ENCODE measurements at regions not wholly inside any gene's neighbourhood (a gene's known extent, or its start where the extent isn't known, plus 50 kb on each side); places are given as distances from the start of the nearest gene placed in this dataset.
"Not testable (repeated sequence)": the region's sequence is repeated elsewhere in the genome, so short reads cannot be mapped to it uniquely, and the experiment has no call there.

GRCh38 chr11:134503100-134503499, 91.1 kb upstream of the B3GAT1 start:
- no peak for DNase-seq

- no peak for DNase-seq
These were observed 90.1 kb upstream of the B3GAT1 start for GRCh38 chr11:134502153-134502550.

- DNase-seq = no peak
These were observed 89.5 kb upstream of the B3GAT1 start for GRCh38 chr11:134501406-134502152.

GRCh38 chr11:134500621-134501020, 88.6 kb upstream of the B3GAT1 start:
- no peak for DNase-seq

- no peak for DNase-seq
These were observed 87.9 kb upstream of the B3GAT1 start for GRCh38 chr11:134499990-134500389.

- DNase-seq = no peak
These were observed 86.5 kb upstream of the B3GAT1 start for GRCh38 chr11:134498326-134499139.

GRCh38 chr11:134497586-134497985, 85.5 kb upstream of the B3GAT1 start:
- no peak for DNase-seq

- DNase-seq = not testable (repeated sequence)
These were observed 84.0 kb upstream of the B3GAT1 start for GRCh38 chr11:134496058-134496457.

- DNase-seq = not testable (repeated sequence)
These were observed 82.4 kb upstream of the B3GAT1 start for GRCh38 chr11:134494395-134494794.

GRCh38 chr11:134492411-134492810, 80.4 kb upstream of the B3GAT1 start:
- DNase-seq = not testable (repeated sequence)

GRCh38 chr11:134489728-134490127, 77.7 kb upstream of the B3GAT1 start:
- no peak for DNase-seq

- no peak for DNase-seq
These were observed 76.9 kb upstream of the B3GAT1 start for GRCh38 chr11:134488913-134489312.

- no peak for DNase-seq
These were observed 76.5 kb upstream of the B3GAT1 start for GRCh38 chr11:134488512-134488911.

- DNase-seq = no peak
These were observed 75.7 kb upstream of the B3GAT1 start for GRCh38 chr11:134487696-134488095.

- no peak for DNase-seq
These were observed 74.7 kb upstream of the B3GAT1 start for GRCh38 chr11:134486704-134487103.

- no peak for DNase-seq
These were observed 74.1 kb upstream of the B3GAT1 start for GRCh38 chr11:134486106-134486505.

GRCh38 chr11:134485316-134485715, 73.3 kb upstream of the B3GAT1 start:
- DNase-seq = no peak

GRCh38 chr11:134483857-134484256, 71.8 kb upstream of the B3GAT1 start:
- DNase-seq = no peak

- no peak for DNase-seq
These were observed 71.2 kb upstream of the B3GAT1 start for GRCh38 chr11:134483291-134483690.

- no peak for DNase-seq
These were observed 70.8 kb upstream of the B3GAT1 start for GRCh38 chr11:134482865-134483264.

- no peak for DNase-seq
These were observed 70.0 kb upstream of the B3GAT1 start for GRCh38 chr11:134481933-134482527.

- DNase-seq = no peak
These were observed 69.1 kb upstream of the B3GAT1 start for GRCh38 chr11:134481135-134481534.

- no peak for DNase-seq
These were observed 68.2 kb upstream of the B3GAT1 start for GRCh38 chr11:134480136-134480712.

Measured in CD4-positive, alpha-beta T cell treated with Interleukin-10 for 1 hour (primary cell).